Thyroid gland (tissue), 4 donors: ENCODE measurements at regions not wholly inside any gene's neighbourhood (a gene's known extent, or its start where the extent isn't known, plus 50 kb on each side); places are given as distances from the start of the nearest gene placed in this dataset.
A peak's percentile ranks its signal among the peaks of the same experiment; 100 is the strongest.
"Not testable (repeated sequence)": the region's sequence is repeated elsewhere in the genome, so short reads cannot be mapped to it uniquely, and the experiment has no call there.

Experiments used
- DNase-seq, 2 donors: peaks; one replicate each; pipeline ENCODE4 v3.0.0-alpha.2; 2019
- H3K27ac ChIP-seq, 3 donors: fragments of 200-600 bp; sonication (generic); 1 replicate in 2 of 3; 2 replicates in 1 of 3; pipeline ENCODE4 v1.5.1; 2016 to 2019; ENCODE audit warnings: mild to moderate bottlenecking in 1 of 3, moderate library complexity in 1 of 3
- H3K27me3 ChIP-seq: fragments of 200-600 bp; sonication (generic); one replicate; pipeline ENCODE4 v1.5.1; 2019
- H3K36me3 ChIP-seq, 2 donors: fragments of 200-600 bp; sonication (generic); one replicate each; pipeline ENCODE4 v1.5.1; 2016 to 2019
- H3K4me1 ChIP-seq, 2 donors: fragments of 200-600 bp; sonication (generic); one replicate each; pipeline ENCODE4 v1.5.1; 2017 to 2019
- H3K4me3 ChIP-seq, 3 donors: fragments of 200-600 bp; sonication (generic); replicated peaks in 1 of 3; 1 replicate in 2 of 3; 2 replicates in 1 of 3; pipeline ENCODE4 v1.5.1; 2016; ENCODE audit warnings: mild to moderate bottlenecking in 1 of 3
- H3K9me3 ChIP-seq: fragments of 200-600 bp; sonication (generic); one replicate; pipeline ENCODE4 v1.5.1; 2017
- POLR2A ChIP-seq, 2 donors: fragments of 450-650 bp; IDR thresholded peaks; one replicate each; pipeline ENCODE4 v1.6.1; 2017; ENCODE audit warnings: antibody characterized with exemption in 2 of 2, mild to moderate bottlenecking in 2 of 2, moderate library complexity in 1 of 2
- WGBS, 2 donors: methylation state at CpG; one replicate each; pipeline ENCODE4 v1.1.5; 2017; 5-methylcytosine and 5-hydroxymethylcytosine counted together
- intact Hi-C: fragments of 100-400 bp; cut with DNase I; formaldehyde crosslinking; loops from one replicate; pipeline ENCODE4 v1.15.1; 2023
- TF ChIP-seq, protein P1 (sequence below), 6 experiments: fragments of 200-600 bp in 3 of 6; fragments of 450-650 bp in 3 of 6; sonication (generic) in 3 of 6; IDR thresholded peaks; one replicate each; pipeline ENCODE4 v1.5.1; 2016 to 2019; ENCODE audit warnings: antibody characterized with exemption in 6 of 6, mild to moderate bottlenecking in 2 of 6, inconsistent platforms in 1 of 6, moderate library complexity in 1 of 6

DNA sequence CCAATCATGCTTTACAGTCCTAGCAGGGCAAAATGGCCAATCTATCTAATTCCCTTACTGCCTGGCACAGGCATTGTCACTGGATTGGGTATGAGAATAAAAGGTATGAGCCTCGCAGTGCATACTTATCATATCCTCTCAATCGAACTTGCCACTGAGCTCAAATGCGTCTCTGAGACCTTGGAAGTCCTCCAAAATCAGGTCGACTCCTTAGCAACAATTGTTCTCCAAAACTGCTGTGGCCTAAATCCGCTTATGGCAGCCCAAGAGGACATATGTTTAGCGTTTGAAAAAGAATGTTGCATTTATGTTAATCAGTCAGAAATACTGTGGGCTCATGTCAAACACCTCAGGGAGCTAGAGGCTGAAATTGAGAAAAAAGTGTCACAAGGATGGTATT is 69.7 kb downstream of the SPIN4 start:
- H3K36me3 ChIP-seq = no peaks in the 10 kb centered on the region
- H3K4me3 ChIP-seq = no peak overlapping the region
- H3K27me3 ChIP-seq = no peaks in the 10 kb centered on the region
- no peak overlapping the region for H3K27ac ChIP-seq
- no peaks in the 10 kb centered on the region for H3K4me1 ChIP-seq
- TF ChIP-seq POLR2A (IDR thresholded peaks at IDR 0.05) = no peak
- TF ChIP-seq, protein P1, sequence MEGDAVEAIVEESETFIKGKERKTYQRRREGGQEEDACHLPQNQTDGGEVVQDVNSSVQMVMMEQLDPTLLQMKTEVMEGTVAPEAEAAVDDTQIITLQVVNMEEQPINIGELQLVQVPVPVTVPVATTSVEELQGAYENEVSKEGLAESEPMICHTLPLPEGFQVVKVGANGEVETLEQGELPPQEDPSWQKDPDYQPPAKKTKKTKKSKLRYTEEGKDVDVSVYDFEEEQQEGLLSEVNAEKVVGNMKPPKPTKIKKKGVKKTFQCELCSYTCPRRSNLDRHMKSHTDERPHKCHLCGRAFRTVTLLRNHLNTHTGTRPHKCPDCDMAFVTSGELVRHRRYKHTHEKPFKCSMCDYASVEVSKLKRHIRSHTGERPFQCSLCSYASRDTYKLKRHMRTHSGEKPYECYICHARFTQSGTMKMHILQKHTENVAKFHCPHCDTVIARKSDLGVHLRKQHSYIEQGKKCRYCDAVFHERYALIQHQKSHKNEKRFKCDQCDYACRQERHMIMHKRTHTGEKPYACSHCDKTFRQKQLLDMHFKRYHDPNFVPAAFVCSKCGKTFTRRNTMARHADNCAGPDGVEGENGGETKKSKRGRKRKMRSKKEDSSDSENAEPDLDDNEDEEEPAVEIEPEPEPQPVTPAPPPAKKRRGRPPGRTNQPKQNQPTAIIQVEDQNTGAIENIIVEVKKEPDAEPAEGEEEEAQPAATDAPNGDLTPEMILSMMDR (IDR thresholded peaks at IDR 0.05) = no peak
- DNase-seq = no peak
- H3K9me3 ChIP-seq = no peaks in the 10 kb centered on the region
- WGBS, 2 donors = 55 to 70% methylated on average over 6 of the region's 6 CpGs
- intact Hi-C loops = no loop called here

DNA sequence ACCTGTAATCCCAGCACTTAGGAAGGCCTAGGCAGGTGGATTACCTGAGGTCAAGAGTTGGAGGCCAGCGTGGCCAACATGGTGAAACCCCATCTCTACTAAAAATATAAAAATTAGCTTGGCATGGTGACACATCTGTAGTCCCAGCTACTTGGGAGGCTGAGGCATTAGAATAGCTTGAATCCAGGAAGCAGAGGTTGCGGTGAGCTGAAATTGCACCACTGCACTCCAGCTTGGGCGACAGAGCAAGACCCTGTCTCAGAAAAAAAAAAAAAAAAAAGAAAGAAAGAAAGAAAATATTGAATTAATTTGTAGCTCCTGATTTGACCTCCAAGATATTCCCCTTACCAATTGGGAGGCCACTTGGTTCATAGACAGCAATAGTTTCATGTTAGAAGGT is 73.7 kb downstream of the SPIN4 start:
- DNase-seq, H3K9me3 ChIP-seq, H3K4me1 ChIP-seq, H3K4me3 ChIP-seq, H3K27me3 ChIP-seq, intact Hi-C loops, H3K36me3 ChIP-seq, H3K27ac ChIP-seq: not testable (repeated sequence)
- 90 to 95% methylated on average over 2 to 3 of the region's 3 CpGs for WGBS, 2 donors

DNA sequence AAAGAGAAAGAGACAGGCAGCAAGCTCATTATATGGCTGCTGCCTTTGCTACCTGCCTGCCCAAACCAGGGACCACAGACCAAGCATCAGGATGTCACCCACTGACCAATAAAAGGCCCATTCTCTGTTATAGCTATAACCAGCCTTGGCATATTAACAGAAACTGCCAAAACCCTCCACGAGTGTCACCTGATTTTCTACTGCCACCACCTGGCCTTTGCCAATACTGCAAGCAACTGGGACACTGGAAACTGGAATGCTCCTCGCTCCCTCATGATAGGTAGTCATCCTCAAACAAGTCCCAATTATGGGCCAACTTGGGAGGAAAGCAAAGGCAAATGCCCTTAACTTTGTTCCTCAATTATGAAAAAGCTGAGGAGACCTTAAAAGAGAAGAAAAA is 76.0 kb downstream of the SPIN4 start:
- Histone ChIP-seq H3K9me3 (no peaks in the 10 kb centered on the region), H3K27me3 (no peaks in the 10 kb centered on the region), H3K36me3 (no peaks in the 10 kb centered on the region), H3K27ac (no peak overlapping the region), H3K4me1 (no peaks in the 10 kb centered on the region), H3K4me3 (no peak overlapping the region)
- intact Hi-C loops = no loop called here
- WGBS, 2 donors = 44 to 50% methylated on average over 2 of the region's 2 CpGs
- TF ChIP-seq, protein P1 (IDR thresholded peaks at IDR 0.05) = peak in 2 of 6 experiments; percentile 10 to 28
- no peak for TF ChIP-seq POLR2A (IDR thresholded peaks at IDR 0.05)
- peak; percentile 8 to 12 for DNase-seq

DNA sequence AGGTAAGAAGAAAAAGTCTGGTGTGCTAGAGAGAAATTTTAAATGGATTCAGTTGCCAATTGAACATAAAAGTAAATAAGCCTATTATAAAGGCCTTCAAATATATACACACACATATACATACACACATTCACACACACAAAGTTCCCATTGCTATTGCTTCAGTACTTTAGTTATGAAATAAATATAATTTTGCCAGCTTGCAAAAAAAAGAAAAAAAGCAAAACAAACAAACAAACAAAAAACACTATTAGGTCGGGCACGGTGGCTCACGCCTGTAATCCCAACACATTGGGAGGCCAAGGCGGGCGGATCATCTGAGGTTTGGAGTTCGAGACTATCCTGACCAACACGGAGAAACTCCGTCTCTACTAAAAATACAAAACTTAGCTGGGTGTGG is 80.3 kb downstream of the SPIN4 start:
- intact Hi-C loops = no loop called here
- WGBS, 2 donors = 96 to 97% methylated on average over 8 of the region's 8 CpGs
- Histone ChIP-seq H3K9me3 (no peaks in the 10 kb centered on the region), H3K36me3 (no peaks in the 10 kb centered on the region), H3K27ac (no peak overlapping the region), H3K4me3 (no peak overlapping the region), H3K27me3 (no peaks in the 10 kb centered on the region), H3K4me1 (no peaks in the 10 kb centered on the region)
- DNase-seq = no peak
- TF ChIP-seq POLR2A (IDR thresholded peaks at IDR 0.05) = no peak
- TF ChIP-seq, protein P1 (IDR thresholded peaks at IDR 0.05) = no peak

DNA sequence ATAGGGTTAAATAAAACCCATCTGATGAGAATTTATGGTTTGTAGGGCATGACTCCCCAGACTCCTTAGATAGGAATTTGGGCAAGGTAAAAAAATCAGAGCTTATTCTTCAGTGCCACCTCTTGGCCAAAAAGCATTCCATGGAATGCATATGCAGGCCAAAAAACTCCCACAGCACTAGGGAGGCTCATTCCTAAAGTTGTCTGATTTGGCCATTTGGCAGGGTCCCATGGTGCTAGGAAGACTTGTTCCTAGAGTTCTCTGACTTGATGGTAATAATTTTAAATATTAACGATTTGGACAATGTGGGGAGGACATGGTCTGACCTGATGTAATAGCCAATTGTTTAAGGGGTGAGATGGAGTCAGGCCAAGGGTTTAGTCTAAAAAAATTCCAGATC is 93.0 kb downstream of the SPIN4 start:
- Histone ChIP-seq H3K9me3 (no peaks in the 10 kb centered on the region), H3K27ac (no peak overlapping the region), H3K27me3 (no peaks in the 10 kb centered on the region), H3K4me1 (no peaks in the 10 kb centered on the region), H3K4me3 (no peak overlapping the region), H3K36me3 (no peaks in the 10 kb centered on the region)
- no peak for TF ChIP-seq POLR2A (IDR thresholded peaks at IDR 0.05)
- TF ChIP-seq, protein P1 (IDR thresholded peaks at IDR 0.05) = no peak
- intact Hi-C loops = no loop called here
- no peak for DNase-seq
- 78 to 82% methylated on average over 1 of the region's 1 CpG for WGBS, 2 donors

DNA sequence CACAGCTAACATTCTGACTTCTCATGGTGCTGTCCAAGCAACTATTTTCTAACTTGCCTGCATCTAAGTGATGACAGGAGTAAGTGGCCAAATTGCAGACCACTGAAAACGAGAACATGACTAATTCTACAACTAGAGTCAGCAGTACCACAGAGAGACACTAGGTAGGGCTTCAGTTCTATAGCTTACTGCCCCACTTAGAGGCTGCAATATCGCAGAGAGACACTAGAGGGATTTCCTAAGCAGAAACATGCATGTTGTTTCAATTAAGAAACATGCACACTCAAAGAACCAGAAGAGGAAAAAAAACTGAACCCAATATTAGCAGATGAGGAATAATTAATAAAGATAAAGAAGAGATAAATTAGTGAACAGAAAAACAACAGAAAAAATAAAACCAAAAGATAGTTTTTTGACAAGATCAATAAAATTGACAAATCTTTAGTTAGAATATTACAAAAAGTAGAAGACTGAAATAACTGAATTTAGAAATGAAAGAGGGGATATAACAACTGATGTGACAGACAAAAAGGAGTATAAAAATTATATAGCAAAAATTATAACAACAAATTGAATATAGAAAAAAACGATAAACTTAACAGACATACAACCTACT is 100.8 kb downstream of the SPIN4 start:
- H3K9me3 ChIP-seq = no peaks in the 10 kb centered on the region
- no peaks in the 10 kb centered on the region for H3K4me1 ChIP-seq
- H3K36me3 ChIP-seq = no peaks in the 10 kb centered on the region
- no peak overlapping the region for H3K27ac ChIP-seq
- H3K4me3 ChIP-seq = no peak overlapping the region
- peak; percentile 24 to 33 for DNase-seq
- intact Hi-C loops = no loop called here
- no peak for TF ChIP-seq POLR2A (IDR thresholded peaks at IDR 0.05)
- TF ChIP-seq, protein P1 (IDR thresholded peaks at IDR 0.05) = peak; percentile 66 to 89 (median 79)
- 32 to 33% methylated on average over 3 of the region's 3 CpGs for WGBS, 2 donors
- no peaks in the 10 kb centered on the region for H3K27me3 ChIP-seq

DNA sequence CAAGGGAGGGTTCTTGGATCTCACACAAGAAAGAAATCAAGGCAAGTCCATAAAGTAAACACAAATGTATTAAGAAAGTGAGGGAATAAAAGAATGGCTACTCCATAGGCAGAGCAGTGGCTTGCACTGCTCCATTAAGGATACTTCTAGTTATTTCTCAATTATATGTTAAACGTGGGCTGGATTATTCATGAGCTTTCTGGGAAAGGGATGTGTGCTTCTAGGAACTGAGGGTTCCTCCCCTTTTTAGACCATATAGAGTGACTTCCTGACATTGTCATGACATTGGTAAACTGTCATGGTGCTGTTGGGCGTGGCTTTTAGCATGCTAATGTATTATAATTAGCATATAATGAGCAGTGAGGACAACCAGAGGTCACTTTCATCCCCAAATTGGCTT is 108.4 kb downstream of the SPIN4 start:
- intact Hi-C loops, H3K36me3 ChIP-seq, H3K4me1 ChIP-seq, H3K27ac ChIP-seq, H3K9me3 ChIP-seq, DNase-seq, H3K4me3 ChIP-seq, H3K27me3 ChIP-seq: not testable (repeated sequence)
- WGBS, 2 donors = no CpG with 5 or more reads among the region's 2 CpGs

DNA sequence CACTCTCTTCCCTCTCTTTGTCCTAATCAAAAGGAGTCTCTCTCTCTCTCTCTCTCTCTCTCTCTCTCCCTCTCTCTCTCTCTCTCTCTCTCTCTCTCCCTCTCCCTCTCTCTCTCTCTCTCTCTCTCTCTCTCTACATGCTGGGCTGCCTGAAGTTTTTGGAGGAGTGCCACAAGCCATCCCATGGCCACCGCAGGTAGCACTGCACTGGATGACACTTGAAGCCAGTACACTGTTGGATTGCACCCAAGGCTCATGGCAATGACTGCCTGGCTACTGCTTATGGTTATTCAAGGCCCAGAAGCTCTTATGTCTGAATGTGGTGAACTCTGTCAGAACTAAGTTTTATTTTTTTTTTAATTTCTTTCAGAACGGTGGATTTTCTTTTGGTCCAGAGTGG is 115.2 kb downstream of the SPIN4 start:
- DNase-seq, H3K27me3 ChIP-seq, H3K4me3 ChIP-seq, H3K36me3 ChIP-seq, H3K4me1 ChIP-seq, H3K9me3 ChIP-seq, H3K27ac ChIP-seq, intact Hi-C loops: not testable (repeated sequence)
- WGBS, 2 donors = no CpG with 5 or more reads among the region's 2 CpGs
